NCI-H82 (cell line): ENCODE measurements at regions not wholly inside any gene's neighbourhood (a gene's known extent, or its start where the extent isn't known, plus 50 kb on each side); places are given as distances from the start of the nearest gene placed in this dataset.

Experiments
- DNase-seq: peaks from one replicate; lab custom pipeline; 2025; lab: John Stamatoyannopoulos, UW

- DNase-seq: no peak
These were observed 261.1 kb upstream of the GATB start for GRCh38 chr4:152021788-152022438.

DNA sequence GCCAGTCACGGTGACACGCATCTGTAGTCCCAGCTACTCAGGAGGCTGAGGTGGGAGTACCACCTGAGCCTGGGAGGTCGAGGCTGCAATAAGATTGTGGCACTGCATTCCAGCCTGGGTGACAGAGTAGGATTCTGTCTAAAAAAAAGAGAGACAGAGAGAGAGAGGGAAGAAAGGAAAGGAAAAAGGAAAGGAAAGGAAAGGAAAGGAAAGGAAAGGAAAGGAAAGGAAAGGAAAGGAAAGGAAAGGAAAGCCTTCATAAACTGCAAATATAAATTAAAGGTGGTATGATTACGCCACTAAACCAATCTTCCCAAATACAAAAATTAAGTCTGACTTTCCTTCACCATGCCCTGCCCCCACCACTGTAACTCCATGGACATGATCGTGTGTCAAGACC lies 259.3 kb upstream of the GATB start:
- no peak for DNase-seq

DNA sequence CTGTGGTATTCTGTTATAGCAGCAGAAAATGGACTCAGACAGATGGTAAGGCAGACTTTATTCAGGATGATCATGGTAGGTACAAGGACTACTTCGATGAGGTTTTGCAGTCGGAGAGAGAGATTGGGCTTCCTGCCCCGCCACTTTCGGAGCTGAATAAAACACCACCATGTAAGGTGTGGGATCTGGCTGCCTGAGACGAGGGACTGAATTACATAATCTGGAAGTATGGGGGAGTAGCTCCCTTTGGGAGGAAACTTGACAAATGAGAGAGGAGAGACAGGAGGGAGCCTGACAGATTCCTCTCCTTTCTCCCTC lies 255.5 kb upstream of the GATB start:
- DNase-seq: no peak

GRCh38 chr4:152015597-152016302 lies 254.9 kb upstream of the GATB start:
- DNase-seq: peak; percentile 1

- no peak for DNase-seq
These were observed 253.5 kb upstream of the GATB start for GRCh38 chr4:152014280-152014679.

GRCh38 chr4:152011469-152011868 lies 250.7 kb upstream of the GATB start:
- no peak for DNase-seq

- no peak for DNase-seq
These were observed 249.9 kb upstream of the GATB start for GRCh38 chr4:152010710-152011079.

DNA sequence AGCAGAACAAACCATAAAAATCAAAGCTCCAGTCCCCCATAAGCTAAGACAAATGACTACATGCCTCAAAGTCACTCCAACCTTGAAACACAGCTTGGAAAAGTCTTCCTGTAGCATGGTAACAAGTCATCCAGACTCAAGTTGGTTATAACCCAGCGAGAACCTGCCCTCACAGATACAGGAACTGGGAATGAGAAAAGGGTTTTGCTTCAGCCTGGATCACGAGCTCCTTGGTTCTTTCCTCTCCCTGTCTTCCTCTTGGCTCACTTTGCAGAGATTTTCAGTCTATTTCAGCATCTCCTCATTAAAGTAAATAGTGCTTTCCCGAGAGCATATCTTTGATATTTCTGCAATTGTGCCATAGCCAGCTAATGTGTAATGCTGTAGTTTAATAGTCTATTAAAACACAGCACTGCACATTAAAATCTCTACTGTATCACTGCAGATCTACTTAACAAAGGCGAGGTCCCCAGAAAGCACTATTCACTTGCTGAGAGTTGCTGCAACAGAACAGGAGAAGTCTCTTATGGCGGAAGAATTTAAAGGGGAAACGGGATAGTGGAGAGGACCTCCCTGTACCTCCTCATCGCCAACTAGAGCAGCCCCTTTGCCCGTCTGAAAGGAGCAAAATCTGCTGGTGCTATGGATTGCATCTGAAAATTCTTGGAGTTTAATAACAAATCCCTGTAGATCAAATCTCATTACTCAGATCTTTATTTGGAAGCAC lies 249.3 kb upstream of the GATB start:
- DNase-seq: no peak

DNA sequence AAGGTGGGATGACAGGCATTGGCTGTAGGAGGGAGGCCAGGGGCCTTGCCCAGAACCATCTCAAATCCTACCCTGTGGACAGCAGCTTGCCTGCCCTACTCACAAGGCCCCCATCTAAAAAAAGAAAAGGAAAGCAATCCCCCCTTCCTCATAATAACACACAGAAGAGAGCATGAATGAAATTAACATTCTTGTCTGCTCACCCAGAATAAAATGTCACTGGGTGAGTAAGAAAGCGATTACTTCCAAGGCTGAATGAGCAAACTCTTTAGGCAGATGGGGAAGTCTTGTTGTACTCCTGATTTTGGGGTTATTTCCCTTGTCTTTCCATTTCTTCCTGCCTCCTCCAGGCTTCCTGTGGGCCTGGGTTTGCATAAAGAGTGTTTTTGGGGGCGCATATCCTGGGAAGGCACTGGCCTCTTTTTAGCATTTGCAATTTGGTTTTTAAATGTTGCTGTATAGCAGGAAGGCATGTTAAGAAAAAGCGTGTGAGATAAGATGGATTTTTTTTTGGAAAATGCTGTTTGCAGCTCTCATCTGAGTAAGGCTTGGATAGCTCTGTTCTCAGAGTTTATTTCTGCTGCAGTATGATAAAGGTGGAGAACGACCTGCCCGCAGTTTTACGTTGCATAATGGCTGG lies 248.3 kb upstream of the GATB start:
- DNase-seq: no peak

DNA sequence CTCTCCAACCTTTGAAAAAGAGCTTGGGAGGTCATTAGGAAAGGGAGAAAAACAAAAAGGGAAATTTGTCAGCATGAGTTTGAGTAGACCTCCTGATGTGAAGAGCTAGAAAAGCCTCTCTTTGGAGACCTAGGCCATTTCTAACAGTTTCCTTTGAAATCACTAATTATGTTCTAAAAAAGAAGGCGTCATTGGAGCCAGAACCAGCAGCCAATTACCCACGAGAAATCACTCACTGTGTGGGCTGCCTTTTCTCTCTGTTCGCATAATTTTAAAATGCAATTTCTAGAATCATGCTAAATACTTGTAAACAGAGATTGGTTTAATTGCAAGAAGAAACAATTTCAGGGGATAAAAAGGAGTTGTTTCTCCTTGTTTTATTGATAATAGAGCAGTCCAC lies 246.3 kb upstream of the GATB start:
- DNase-seq: no peak

DNA sequence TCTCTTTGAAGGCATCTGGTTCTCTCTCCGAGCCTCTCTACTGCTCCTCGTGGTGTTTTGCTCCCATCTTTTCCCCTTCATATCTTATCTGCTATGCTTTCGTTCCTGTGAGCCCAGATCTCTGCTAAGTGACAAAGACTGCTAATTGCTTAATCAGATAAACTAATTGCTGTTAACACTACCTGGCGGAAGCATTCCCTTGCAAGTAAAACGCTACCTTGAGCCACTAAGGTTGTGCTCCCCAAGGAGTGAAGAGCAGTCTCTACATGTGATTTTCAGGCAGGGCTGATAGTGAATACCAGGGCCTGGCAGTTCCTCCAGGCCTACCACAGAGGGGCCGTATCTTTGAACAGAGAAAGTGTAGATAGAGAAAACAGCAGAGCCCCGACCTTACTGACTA lies 244.0 kb upstream of the GATB start:
- no peak for DNase-seq

DNA sequence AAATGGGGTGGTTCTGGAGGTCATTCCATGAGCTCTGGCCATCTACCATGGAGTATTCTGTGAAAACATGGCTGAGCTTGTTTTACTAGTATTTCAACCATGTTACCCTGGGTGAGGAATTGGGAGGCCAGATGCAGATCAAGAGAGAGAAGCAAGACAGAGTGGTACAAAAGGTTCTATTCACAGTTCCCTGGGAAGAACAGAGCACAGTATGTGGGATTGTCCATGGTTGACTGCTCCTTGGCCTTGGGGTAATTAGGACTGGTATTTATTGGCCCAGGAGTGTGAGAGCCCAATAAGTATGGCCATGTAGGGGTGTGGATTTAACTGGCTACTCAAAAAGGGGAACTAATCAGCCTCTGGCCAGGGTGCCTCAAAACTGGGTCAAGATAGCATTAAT lies 239.7 kb upstream of the GATB start:
- no peak for DNase-seq

DNA sequence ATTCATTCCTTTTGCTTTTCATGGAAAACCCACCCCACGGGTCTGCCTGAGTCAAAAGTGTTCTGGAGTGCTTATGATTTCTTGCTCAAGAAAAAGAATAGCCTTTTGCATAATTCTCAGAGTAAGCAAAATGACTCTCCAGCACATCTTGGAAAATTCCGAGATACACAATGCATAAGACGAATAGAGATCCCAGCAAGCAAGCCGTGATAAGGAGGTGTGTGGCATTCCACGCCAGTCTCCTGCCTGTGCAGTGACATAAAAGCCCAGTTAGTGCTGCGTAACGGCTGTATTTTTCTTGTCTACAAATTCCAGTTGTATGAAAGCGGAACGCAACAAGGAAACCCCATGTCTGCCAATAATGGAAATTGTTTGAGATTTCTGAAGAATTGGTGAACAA lies 237.9 kb upstream of the GATB start:
- no peak for DNase-seq

- no peak for DNase-seq
These were observed 236.7 kb upstream of the GATB start for GRCh38 chr4:151997461-151997860.

- DNase-seq: no peak
These were observed 233.6 kb upstream of the GATB start for GRCh38 chr4:151994429-151994828.

GRCh38 chr4:151993521-151993920 lies 232.7 kb upstream of the GATB start:
- DNase-seq: no peak

DNA sequence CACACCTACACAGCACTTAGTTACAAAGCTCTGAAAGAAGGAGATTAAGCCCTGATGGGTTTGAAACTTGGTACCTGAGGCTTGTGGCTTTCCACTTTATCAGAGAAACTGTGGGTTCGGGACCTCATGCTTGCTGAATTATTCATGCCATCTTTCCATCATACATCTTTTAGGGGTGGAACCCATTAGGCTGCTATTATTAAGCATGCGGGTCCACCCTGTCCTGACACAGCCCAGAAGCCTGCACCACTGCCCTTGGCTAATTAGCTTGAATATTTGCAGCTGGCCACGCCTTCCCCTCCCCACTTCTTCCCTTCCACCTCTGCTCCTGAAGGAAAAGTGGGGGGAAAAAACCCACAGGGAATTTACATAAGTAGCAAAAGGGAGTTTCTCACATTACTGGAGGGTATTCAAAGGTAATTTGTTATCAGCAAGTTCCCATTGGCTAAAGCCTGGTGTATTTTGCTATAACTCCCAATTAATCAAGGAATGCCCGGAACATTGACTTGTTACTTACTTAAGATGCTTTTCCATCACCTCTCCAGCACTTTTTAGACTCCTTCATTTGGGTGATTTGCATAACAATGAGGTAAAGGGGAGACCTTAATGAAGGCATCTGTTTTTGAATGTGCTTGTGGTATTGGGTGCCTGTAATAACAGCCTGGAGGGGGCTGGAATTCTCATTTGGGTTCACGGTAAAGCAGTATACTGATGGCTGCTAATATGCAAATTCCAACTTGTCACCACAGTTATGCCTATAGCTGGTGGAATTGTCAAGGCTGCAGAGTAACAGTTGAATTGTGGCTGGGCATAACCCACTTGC lies 231.7 kb upstream of the GATB start:
- no peak for DNase-seq

GRCh38 chr4:151991884-151992167 lies 231.0 kb upstream of the GATB start:
- DNase-seq: no peak

GRCh38 chr4:151991001-151991883 lies 230.4 kb upstream of the GATB start:
- DNase-seq: no peak

DNA sequence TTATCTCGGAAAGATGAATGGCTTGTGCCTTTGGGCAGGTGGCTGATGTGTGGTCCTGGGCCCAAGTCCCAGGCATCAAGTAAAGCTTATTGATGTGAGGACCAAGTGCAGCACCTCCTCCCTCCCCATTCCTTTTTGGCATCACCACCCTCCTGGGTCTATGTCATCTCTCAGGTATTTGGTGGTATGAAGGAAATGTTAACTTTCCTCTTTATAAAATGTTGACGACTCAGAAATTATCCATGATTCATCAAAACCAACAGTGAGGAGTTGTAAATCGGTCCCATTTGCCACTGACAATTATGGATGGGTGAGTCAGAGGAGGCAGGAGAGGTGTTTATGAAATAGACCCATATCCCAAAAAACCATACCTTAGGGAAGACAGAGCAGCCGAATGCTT lies 229.4 kb upstream of the GATB start:
- DNase-seq: no peak

DNA sequence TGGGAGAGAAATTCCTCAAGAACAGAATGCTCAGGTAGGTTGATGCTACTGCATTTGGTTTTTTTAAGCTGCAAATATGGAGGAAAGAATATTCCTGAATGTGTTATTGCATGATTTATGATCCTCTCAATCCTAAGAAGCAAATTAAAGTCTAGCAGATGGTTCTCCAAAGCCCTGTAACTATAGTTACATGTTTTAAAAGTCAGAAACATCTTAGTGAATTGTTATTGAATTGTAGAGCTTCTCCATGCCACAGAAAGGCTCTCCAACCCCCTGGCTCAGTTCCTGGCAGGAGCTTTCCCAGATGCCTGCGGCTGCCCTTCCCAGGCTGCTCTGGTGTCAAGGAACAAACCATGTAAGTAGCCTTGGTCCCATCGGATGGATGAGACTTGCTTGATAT lies 227.8 kb upstream of the GATB start:
- DNase-seq: no peak
